Hepatocyte (in vitro differentiated cells): ENCODE measurements at regions not wholly inside any gene's neighbourhood (a gene's known extent, or its start where the extent isn't known, plus 50 kb on each side); places are given as distances from the start of the nearest gene placed in this dataset.

Source experiments
- EZH2 ChIP-seq: fragments of 200-600 bp; sonication (generic); IDR thresholded peaks from 2 replicates; pipeline ENCODE4 v1.6.1; 2016; ENCODE audit warnings: antibody characterized with exemption, mild to moderate bottlenecking, borderline replicate concordance
- EZH2phosphoT487 ChIP-seq: fragments of 200-600 bp; sonication (generic); IDR thresholded peaks from one replicate; pipeline ENCODE4 v1.6.1; 2018; ENCODE audit warnings: antibody characterized with exemption, mild to moderate bottlenecking, low read depth, moderate library complexity; ENCODE audit not compliant: unreplicated experiment, severe bottlenecking
- TF ChIP-seq, protein P1 (sequence below): fragments of 200-600 bp; sonication (generic); IDR thresholded peaks from 2 replicates; pipeline ENCODE4 v1.5.1; 2016; ENCODE audit warnings: antibody characterized with exemption, mild to moderate bottlenecking; ENCODE audit not compliant: poor library complexity

DNA sequence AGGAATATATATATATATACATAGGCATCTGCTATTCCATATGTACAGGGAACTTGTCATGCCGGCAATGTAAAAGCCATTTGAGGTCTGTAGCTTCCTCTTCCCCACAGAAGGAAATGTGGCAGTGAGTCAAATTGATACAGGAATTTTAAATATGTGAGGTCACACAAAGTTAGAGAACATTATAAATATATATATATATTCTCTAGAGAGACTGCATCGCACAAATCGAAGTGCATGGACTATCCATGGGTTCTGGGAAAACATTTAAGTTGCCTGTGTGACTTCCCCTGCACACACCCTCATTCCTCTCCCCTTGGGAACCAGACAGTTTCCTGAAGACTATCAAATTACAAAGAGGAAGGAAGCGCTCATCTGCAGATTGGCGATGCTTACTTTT lies 100.9 kb upstream of the CCDC91 start:
- TF ChIP-seq EZH2phosphoT487 (no peak), EZH2 (no peak)
- TF ChIP-seq, protein P1, sequence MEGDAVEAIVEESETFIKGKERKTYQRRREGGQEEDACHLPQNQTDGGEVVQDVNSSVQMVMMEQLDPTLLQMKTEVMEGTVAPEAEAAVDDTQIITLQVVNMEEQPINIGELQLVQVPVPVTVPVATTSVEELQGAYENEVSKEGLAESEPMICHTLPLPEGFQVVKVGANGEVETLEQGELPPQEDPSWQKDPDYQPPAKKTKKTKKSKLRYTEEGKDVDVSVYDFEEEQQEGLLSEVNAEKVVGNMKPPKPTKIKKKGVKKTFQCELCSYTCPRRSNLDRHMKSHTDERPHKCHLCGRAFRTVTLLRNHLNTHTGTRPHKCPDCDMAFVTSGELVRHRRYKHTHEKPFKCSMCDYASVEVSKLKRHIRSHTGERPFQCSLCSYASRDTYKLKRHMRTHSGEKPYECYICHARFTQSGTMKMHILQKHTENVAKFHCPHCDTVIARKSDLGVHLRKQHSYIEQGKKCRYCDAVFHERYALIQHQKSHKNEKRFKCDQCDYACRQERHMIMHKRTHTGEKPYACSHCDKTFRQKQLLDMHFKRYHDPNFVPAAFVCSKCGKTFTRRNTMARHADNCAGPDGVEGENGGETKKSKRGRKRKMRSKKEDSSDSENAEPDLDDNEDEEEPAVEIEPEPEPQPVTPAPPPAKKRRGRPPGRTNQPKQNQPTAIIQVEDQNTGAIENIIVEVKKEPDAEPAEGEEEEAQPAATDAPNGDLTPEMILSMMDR = no peak
